M059J (cell line): ENCODE measurements at regions not wholly inside any gene's neighbourhood (a gene's known extent, or its start where the extent isn't known, plus 50 kb on each side); places are given as distances from the start of the nearest gene placed in this dataset.

ENCODE experiments used
- DNase-seq: peaks from one replicate; pipeline ENCODE4 v3.0.0-alpha.2; 2012; ENCODE audit warnings: low read depth

- DNase-seq: peak; percentile 51
Observed at GRCh38 chr20:51884561-51884960, 82.2 kb upstream of the SALL4 start.

GRCh38 chr20:51880188-51880587, 77.9 kb upstream of the SALL4 start:
- DNase-seq: no peak

DNA sequence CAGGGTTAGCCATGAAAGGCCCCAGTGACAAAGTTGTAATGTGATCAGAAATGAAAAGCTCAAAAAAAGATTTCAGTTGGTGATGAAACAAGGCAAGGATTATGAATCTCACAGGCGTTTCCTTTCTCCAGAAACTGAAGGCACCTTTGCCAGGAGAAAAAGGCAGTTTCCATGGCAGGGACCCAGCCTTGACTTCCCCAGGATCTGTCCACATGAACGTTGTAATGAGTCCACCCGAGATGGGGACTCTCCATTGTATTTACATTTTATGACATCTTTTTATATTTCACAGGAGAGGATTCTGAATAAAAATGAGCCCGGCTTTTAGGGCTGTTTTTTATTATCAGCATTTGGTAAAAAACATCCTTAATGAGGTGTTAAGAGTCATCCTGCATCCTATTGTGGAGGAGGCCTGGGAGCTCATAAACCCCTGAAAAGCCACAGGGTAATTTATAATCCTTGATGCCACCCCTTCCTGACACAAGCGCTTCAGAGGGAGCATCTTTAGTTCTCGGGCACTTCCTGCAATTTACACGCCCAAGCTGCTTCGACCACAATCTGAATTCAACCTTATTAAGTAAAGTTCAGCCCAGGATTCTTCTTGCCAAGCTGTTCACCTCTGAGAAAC, 74.1 kb upstream of the SALL4 start:
- peak; percentile 29 for DNase-seq

- DNase-seq: no peak
Observed at GRCh38 chr20:51873652-51874051, 71.3 kb upstream of the SALL4 start.

DNA sequence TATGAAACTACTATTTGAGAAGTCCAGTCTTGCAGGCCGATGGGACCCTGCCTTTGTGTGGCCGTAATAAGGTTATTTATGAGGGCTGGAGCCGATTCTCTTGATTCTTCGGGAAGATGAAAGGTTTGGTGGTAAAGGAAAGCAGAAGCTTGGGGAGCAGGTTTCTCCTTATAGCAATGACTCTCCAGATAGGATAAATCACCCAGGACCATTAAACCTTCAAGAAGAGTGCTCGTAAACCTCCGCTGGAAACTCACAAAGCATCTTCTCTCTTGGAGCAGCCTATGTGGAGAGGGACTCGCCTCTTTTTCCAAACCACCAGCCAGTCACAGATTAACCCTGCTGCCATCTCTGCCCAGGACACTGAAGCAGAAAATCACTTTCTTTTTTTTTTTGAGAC, 69.6 kb upstream of the SALL4 start:
- DNase-seq: peak; percentile 48

GRCh38 chr20:51869002-51869401, 66.7 kb upstream of the SALL4 start:
- no peak for DNase-seq

DNA sequence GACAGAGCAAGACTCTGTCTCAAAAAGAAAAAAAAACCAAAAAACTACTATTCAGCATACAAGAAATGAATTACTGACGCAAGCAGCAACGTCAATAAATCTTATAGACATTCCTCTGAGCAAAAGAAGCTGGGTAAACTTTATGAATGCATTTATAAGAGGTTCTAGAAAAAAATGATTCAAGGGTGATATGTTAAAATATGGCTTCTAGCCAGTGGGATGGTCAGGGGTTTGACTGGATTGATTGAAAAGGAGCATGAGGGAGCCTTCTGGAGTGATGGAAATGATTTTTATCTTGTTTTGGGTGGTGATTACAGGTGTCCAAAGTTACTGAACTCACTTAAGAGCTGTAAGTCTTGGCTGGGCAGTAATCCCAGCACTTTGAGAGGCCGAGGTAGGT, 64.9 kb upstream of the SALL4 start:
- no peak for DNase-seq

DNA sequence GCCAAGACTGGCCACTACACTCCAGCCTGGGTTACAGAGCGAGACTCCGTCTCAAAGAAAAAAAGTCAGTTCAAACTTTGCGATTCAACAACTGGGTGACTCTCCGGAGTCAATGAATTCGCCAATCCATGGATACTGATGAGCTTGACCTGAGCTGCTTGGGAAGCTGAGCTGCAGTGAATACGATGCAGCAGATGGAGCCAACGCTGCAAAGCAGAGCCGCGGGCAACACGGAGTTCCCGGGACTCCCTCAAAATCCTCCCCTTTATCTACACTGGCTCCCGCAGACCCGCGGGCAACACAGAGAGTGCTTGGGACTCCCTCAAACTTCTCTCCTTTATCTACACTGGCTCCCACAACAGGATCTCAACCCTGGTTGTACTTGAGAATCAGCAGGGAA, 62.6 kb upstream of the SALL4 start:
- DNase-seq: no peak

GRCh38 chr20:51862796-51863195, 60.5 kb upstream of the SALL4 start:
- DNase-seq: peak; percentile 92

GRCh38 chr20:51861726-51862466, 59.6 kb upstream of the SALL4 start:
- DNase-seq: peak; percentile 79

GRCh38 chr20:51860111-51860882, 58.0 kb upstream of the SALL4 start:
- DNase-seq: peak; percentile 96

- no peak for DNase-seq
Observed at GRCh38 chr20:51856432-51856831, 54.1 kb upstream of the SALL4 start.

DNA sequence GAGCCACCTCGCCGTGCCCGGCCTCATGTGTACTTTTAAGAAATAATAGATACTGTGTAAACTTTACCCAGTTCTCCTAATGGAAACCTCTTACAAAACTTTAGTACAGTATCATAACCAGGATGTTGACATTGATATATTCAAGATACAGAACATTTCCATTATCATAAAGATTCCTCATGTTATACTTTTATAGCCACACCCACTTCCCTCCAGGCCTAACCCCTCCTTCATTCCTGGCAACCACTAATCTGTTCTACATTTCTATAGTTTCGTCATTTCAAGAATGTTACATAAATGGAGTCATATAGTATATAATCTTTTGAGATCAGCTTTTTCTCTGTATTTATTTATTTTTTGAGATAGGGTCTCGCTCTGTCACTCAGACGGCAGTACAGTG, 52.6 kb upstream of the SALL4 start:
- DNase-seq: no peak
